GM15510 (cell line): ENCODE measurements at regions not wholly inside any gene's neighbourhood (a gene's known extent, or its start where the extent isn't known, plus 50 kb on each side); places are given as distances from the start of the nearest gene placed in this dataset.

Experiments used
- POLR2A ChIP-seq: IDR thresholded peaks from 3 replicates; pipeline ENCODE4 v1.6.1; 2011; ENCODE audit warnings: borderline replicate concordance; ENCODE audit not compliant: insufficient read length; ENCODE audit errors: extremely low read depth

DNA sequence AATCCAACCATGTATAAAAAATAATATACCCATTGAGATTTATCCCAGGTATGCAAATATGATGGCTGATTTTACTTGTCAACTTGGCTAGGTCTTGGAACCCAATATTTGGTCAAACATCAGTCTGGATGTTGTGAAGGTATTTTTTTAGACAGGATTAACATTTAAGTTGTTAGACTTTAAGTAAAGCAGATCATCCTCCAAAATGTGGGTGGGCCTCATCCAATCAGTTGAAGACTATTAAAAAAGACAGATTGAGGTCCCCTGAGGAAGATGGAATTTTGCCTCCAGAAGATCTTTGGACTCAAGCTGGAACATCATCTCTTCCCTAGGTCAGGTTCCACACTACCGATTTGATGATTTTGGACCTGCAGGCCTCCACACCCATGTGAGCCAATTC is 271.2 kb downstream of the TMEM121 start:
- TF ChIP-seq POLR2A, result no peak

GRCh38 chr14:105805701-105806100 is 279.3 kb downstream of the TMEM121 start:
- TF ChIP-seq POLR2A, result no peak

- TF ChIP-seq POLR2A, result no peak
Observed at GRCh38 chr14:105806568-105806967, 280.2 kb downstream of the TMEM121 start.

GRCh38 chr14:105817971-105818711 is 291.8 kb downstream of the TMEM121 start:
- TF ChIP-seq POLR2A, result no peak

GRCh38 chr14:105818712-105819005 is 292.3 kb downstream of the TMEM121 start:
- no peak for TF ChIP-seq POLR2A

DNA sequence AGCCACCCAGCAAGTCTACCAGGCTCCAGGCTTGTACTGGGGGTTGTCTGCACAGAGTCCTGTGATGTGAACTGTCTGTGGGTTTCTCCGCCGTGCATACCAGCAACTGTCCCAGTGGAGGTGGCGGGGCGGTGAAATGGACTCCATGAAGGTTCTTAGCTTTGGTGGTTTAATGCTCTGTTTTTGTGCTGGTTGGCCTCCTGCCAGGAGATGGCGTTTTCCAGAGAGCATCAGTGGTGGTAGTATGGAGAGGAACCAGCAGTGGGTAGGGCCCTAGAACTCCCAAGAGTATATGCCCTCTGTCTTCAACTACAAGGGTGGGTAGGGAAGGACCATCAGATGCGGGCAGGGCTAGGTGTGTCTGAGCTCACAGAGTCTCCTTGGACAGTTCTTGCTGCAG is 303.8 kb downstream of the TMEM121 start:
- no peak for TF ChIP-seq POLR2A

GRCh38 chr14:105836160-105836559 is 309.8 kb downstream of the TMEM121 start:
- TF ChIP-seq POLR2A, result peak; percentile 26

GRCh38 chr14:105836730-105837129 is 310.3 kb downstream of the TMEM121 start:
- no peak for TF ChIP-seq POLR2A

DNA sequence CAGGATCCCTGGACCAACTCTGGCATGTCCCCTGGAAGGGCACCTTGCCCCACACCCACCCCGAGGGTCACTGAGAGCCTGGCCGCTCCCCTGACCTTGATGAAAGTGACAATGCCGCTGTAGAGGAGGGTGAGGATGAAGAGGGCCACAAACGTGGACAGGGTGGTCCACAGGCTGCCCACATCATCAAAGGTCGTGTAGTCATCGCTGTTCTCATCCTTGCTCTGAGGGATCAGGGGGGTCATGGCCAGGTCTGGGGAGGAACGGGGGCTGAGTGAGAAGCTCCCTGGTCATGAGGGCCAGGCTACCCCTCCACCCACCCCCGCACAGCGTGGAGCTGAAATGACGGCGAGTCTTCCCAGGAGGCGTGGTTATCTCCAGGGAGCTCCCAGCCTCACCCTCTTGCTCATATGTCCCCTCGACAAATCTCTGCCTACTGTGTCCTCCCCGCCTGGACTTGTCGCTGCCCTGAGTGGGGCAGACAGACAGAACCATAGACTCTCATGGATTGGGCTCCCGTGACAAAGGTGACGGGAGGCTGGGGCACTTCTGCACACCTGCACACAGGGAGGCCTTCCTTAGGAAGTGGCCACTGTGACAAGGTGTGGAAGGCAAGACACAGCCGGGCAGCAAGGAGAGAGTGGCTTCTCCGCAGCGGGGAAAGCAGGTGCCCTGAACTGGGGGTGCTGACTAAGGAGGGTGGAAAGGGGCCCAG is 311.1 kb downstream of the TMEM121 start:
- TF ChIP-seq POLR2A, result no peak

- TF ChIP-seq POLR2A, result no peak
Observed at GRCh38 chr14:105838107-105838506, 311.7 kb downstream of the TMEM121 start.

GRCh38 chr14:105838591-105839424 is 312.4 kb downstream of the TMEM121 start:
- TF ChIP-seq POLR2A, result no peak

GRCh38 chr14:105839425-105840265 is 313.3 kb downstream of the TMEM121 start:
- no peak for TF ChIP-seq POLR2A

DNA sequence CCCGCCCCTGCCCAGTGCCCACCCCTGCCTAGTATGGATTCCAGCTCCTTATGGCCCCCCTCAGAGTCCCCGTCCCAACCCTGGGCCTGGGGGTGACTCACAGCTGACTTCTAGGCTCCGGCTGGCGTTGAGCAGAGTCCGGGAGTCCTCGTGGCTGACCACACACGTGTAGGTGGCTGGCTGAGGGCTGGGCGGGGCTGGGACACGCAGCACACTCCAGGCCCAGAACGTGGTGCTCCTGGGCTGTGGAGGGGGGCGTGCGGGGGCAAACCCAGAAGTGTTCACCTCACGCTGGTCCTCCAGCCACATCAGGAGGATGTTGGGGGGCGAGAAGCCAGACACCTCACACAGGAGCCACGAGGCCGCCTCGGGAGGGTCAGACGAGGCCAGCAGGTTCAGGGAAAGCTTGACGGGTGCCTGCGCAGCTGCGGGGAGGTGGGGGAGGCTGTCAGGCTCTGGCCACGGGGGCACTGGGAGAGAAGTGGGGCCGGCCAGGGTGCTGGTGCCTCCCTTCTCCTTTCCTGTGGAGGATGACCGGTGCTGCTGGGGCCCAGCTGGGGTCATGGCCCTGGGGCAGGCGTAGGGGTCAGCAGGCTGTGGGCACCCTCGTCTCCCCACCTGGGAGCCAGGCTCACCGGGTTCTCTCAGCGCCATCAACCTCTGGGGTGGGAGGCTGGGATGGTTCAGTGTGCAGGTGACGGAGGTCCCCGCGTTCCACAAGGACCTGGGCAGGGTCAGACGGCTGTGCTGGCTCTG is 314.1 kb downstream of the TMEM121 start:
- TF ChIP-seq POLR2A, result no peak
